Liver (tissue), 3 donors: ENCODE measurements at regions not wholly inside any gene's neighbourhood (a gene's known extent, or its start where the extent isn't known, plus 50 kb on each side); places are given as distances from the start of the nearest gene placed in this dataset.

ENCODE experiments used
- CTCF ChIP-seq: fragments of 150-350 bp; IDR thresholded peaks from 2 replicates; pipeline ENCODE4 v1.5.1; 2017; ENCODE audit warnings: improper control_type of control experiment, low read depth, low read length; ENCODE audit not compliant: missing input control
- TAF1 ChIP-seq: conservative IDR thresholded peaks from 2 replicates; pipeline ENCODE4 v1.6.1; 2016; ENCODE audit warnings: antibody characterized with exemption, mild to moderate bottlenecking
- donor health status: healthy.
- donor health status: healthy.

- TF ChIP-seq TAF1 (no peak), CTCF (no peak)
Observed at GRCh38 chr2:6421888-6422287, 443.8 kb downstream of the CMPK2 start.
